ENCODE measurements at regions not wholly inside any gene's neighbourhood (a gene's known extent, or its start where the extent isn't known, plus 50 kb on each side); places are given as distances from the start of the nearest gene placed in this dataset.
"Not testable (repeated sequence)": the region's sequence is repeated elsewhere in the genome, so short reads cannot be mapped to it uniquely, and the experiment has no call there.

DNA sequence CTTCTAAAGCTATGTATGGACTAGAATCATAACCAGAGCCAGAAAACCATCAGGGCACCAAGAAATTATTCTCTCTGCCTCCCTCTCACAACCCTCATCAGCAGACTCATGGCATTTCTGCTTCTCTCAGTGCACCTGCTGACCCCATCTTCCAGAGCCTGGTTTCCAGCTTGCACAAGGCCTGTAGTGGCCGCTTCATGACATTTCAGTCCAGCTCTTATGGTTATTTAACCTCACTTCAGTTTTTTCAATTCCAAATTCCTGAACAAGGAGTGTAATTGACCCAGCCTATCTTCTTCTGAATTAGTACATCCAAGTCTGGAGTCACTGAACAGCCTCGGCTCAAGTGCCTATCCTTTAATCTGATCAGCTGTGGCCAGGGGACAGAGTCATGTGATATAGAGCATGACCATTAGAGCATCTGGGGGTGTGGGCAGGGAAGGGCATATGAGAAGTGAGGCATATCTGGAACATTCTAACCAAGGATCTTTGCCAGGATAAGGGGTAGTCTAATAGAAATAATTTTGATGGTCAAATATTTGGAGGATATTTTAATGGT, 97.2 kb upstream of the TMEM17 start:
- TF ChIP-seq GATA2 (IDR thresholded peaks at IDR 0.05; ENCODE audit: insufficient read depth, insufficient read length, low read depth, low read length), result no peak
- TF ChIP-seq POLR2A (IDR thresholded peaks at IDR 0.05; ENCODE audit: low read depth, low read length), result no peak
- no peak for TF ChIP-seq POLR2AphosphoS5 (IDR thresholded peaks at IDR 0.05; ENCODE audit: insufficient read depth, low read depth, low read length)
- TF ChIP-seq FOS (IDR thresholded peaks at IDR 0.05; ENCODE audit: borderline replicate concordance, insufficient read depth, low read length), result no peak
- TF ChIP-seq, protein P1, sequence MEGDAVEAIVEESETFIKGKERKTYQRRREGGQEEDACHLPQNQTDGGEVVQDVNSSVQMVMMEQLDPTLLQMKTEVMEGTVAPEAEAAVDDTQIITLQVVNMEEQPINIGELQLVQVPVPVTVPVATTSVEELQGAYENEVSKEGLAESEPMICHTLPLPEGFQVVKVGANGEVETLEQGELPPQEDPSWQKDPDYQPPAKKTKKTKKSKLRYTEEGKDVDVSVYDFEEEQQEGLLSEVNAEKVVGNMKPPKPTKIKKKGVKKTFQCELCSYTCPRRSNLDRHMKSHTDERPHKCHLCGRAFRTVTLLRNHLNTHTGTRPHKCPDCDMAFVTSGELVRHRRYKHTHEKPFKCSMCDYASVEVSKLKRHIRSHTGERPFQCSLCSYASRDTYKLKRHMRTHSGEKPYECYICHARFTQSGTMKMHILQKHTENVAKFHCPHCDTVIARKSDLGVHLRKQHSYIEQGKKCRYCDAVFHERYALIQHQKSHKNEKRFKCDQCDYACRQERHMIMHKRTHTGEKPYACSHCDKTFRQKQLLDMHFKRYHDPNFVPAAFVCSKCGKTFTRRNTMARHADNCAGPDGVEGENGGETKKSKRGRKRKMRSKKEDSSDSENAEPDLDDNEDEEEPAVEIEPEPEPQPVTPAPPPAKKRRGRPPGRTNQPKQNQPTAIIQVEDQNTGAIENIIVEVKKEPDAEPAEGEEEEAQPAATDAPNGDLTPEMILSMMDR (IDR thresholded peaks at IDR 0.05; ENCODE audit: extremely low read depth in 1 of 2, insufficient read depth in 1 of 2, low read depth in 1 of 2, low read length in 2 of 2), result no peak
- no peak for TF ChIP-seq EZH2 (IDR thresholded peaks at IDR 0.05; ENCODE audit: borderline replicate concordance, low read depth, low read length, severe bottlenecking)
- TF ChIP-seq, protein P2, sequence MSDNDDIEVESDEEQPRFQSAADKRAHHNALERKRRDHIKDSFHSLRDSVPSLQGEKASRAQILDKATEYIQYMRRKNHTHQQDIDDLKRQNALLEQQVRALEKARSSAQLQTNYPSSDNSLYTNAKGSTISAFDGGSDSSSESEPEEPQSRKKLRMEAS (IDR thresholded peaks at IDR 0.05; ENCODE audit: insufficient read depth, insufficient read length), result no peak
- TF ChIP-seq JUN (IDR thresholded peaks at IDR 0.05; ENCODE audit: borderline replicate concordance, insufficient read depth, insufficient read length, low read depth), result no peak
- no peak for TF ChIP-seq MYC (IDR thresholded peaks at IDR 0.05; ENCODE audit: low read depth, low read length)
- no peak for FAIRE-seq
- Histone ChIP-seq H3K4me2 (ENCODE audit: insufficient read depth, low read length) (no peak overlapping the region), H3K4me3 (replicated peaks in 1 of 3; ENCODE audit: insufficient read depth in 1 of 3, low read depth in 1 of 3, low read length in 3 of 3) (no peak overlapping the region), H3K9me3 (replicated peaks; ENCODE audit: control insufficient read depth, insufficient read depth, low read length) (no peaks in the 10 kb centered on the region), H3K36me3 (ENCODE audit: control insufficient read depth in 2 of 2, extremely low read depth in 1 of 2, insufficient read depth in 2 of 2, low read length in 2 of 2) (no peaks in the 10 kb centered on the region), H3K9ac (replicated peaks; ENCODE audit: extremely low read depth, insufficient read depth, low read length) (no peak overlapping the region), H3K27me3 (ENCODE audit: control insufficient read depth in 2 of 2, insufficient read depth in 2 of 2, low read length in 2 of 2) (no peaks in the 10 kb centered on the region), H3K27ac (ENCODE audit: insufficient read depth, low read depth, low read length) (no peak overlapping the region), H3K9me1 (replicated peaks; ENCODE audit: control insufficient read depth, extremely low read depth, insufficient read depth, low read length) (no peaks in the 10 kb centered on the region), H4K20me1 (replicated peaks; ENCODE audit: control insufficient read depth, extremely low read depth, insufficient read depth, low read length) (no peaks in the 10 kb centered on the region), H3K79me2 (ENCODE audit: control insufficient read depth, insufficient read depth, low read length) (no peaks in the 10 kb centered on the region), H3K4me1 (ENCODE audit: control insufficient read depth, extremely low read depth, insufficient read depth, low read length) (no peaks in the 10 kb centered on the region), H2AFZ (ENCODE audit: low read depth, low read length) (no peak overlapping the region)
- ChIA-PET CTCF (interaction anchor here (0.9 kb wide), 1 partner anchor 25 kb away, joined by 3 read pairs; no protein-coding TSS in a partner anchor), POLR2A (no interaction called here)
- no peak for DNase-seq (ENCODE audit: low read depth, low spot score)
- intact Hi-C loops (cut with micrococcal nuclease), result no loop called here
- BruUV-seq (replicated peaks), result no TSS peak
- dilution Hi-C loops (cut with MboI; ENCODE audit: extremely low pct_ligation_motif_present, low sequenced_read_pairs), result no loop called here

DNA sequence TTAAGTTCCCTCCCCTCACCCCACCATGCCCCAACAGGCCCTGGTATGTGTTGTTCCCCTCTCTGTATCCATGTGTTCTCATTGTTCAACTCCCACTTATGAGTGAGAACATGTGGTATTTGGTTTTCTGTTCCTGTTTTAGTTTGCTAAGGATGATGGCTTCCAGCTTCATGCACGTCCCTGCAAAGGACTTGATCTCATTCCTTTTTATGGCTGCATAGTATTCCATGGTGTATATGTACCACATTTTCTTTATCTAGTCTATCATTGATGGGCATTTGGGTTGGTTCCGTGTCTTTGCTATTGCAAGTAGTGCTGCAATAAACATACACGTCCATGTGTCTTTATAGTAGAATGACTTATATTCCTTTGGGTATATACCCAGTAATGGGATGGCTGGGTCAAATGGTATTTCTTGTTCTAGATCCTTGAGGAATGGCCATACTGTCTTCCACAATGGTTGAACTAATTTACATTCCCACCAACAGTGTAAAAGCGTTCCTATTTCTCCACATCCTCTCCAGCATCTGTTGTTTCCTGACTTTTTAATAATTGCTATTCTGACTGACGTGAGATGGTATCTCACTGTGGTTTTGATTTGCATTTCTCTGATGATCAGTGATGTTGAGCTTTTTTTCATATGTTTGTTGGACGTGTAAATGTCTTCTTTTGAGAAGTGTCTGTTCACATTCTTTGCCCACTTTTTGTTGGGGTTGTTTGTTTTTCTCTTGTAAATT, 93.8 kb upstream of the TMEM17 start:
- H4K20me1 ChIP-seq (replicated peaks; ENCODE audit: control insufficient read depth, extremely low read depth, insufficient read depth, low read length); H3K27me3 ChIP-seq (ENCODE audit: control insufficient read depth in 2 of 2, insufficient read depth in 2 of 2, low read length in 2 of 2); H3K4me3 ChIP-seq (replicated peaks in 1 of 3; ENCODE audit: insufficient read depth in 1 of 3, low read depth in 1 of 3, low read length in 3 of 3); H3K79me2 ChIP-seq (ENCODE audit: control insufficient read depth, insufficient read depth, low read length); FAIRE-seq; BruUV-seq (replicated peaks); CTCF ChIA-PET; intact Hi-C loops (cut with micrococcal nuclease); DNase-seq (ENCODE audit: low read depth, low spot score); H3K4me1 ChIP-seq (ENCODE audit: control insufficient read depth, extremely low read depth, insufficient read depth, low read length); dilution Hi-C loops (cut with MboI; ENCODE audit: extremely low pct_ligation_motif_present, low sequenced_read_pairs); POLR2A ChIA-PET; H3K36me3 ChIP-seq (ENCODE audit: control insufficient read depth in 2 of 2, extremely low read depth in 1 of 2, insufficient read depth in 2 of 2, low read length in 2 of 2); H3K9me3 ChIP-seq (replicated peaks; ENCODE audit: control insufficient read depth, insufficient read depth, low read length); H3K9ac ChIP-seq (replicated peaks; ENCODE audit: extremely low read depth, insufficient read depth, low read length); H3K4me2 ChIP-seq (ENCODE audit: insufficient read depth, low read length); H3K9me1 ChIP-seq (replicated peaks; ENCODE audit: control insufficient read depth, extremely low read depth, insufficient read depth, low read length); H3K27ac ChIP-seq (ENCODE audit: insufficient read depth, low read depth, low read length); H2AFZ ChIP-seq (ENCODE audit: low read depth, low read length): not testable (repeated sequence)
